SW480 (cell line): ENCODE measurements at regions not wholly inside any gene's neighbourhood (a gene's known extent, or its start where the extent isn't known, plus 50 kb on each side); places are given as distances from the start of the nearest gene placed in this dataset.

Experiments used
- DNase-seq: peaks from one replicate; pipeline ENCODE4 v3.0.0-alpha.2; 2016; ENCODE audit warnings: low spot score

DNA sequence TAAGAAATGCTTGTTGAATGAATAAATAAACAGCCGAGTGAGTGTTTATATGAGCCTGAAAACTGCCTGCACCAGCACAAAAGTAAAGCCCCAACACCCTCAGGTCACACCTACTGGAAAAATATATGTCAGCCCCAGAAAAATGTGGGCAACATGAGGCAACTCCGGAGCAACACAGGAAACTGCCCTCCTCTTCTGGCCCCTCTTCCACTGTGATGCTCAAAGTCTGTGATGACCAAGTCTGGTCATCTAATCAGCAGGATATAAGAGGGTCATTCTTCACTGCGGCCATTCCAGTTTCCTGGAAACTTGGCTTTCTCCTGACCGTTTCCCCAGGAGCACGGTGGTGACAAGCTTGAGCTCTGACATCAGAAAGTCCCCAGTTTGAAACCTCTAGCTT is 159.6 kb upstream of the PZP start:
- no peak for DNase-seq

DNA sequence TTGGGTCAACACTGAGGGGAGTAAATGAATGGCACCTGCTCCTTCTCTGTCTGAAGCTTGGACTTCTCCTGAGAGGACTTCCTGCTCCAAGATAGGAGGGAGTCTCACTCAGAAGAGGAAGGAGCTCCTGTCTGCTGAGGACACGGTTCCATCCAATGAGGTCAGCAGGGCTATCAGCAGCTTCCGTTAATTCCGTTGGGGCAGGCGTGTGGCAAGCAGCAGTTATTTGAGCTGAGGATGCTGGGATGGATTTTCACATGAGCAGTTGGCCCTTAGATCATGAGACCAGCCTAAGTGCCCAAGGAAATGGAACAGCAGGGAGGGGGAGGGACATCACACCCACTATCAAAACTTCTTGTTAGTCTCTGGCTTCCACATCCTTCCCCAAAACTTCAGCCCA is 159.0 kb upstream of the PZP start:
- DNase-seq: no peak

DNA sequence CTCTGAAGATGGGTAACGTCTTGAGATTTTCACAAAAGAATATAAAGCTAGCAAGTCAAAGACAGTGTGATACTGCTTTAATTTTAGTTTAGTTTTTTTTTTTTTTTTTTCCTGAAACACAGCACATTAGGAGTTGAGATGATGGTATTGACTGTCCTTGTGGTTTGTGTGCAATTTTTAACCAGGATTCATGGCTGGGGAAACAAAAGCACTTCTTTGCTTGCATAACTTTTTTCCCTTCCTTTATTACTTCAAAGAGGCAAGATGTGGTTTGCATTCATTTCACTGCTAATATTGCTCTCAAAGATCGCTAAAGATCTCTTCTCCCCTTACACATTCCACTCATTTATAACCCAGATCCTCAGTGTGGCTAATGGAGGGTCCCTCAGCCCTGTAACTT is 157.1 kb upstream of the PZP start:
- peak; percentile 52 for DNase-seq

DNA sequence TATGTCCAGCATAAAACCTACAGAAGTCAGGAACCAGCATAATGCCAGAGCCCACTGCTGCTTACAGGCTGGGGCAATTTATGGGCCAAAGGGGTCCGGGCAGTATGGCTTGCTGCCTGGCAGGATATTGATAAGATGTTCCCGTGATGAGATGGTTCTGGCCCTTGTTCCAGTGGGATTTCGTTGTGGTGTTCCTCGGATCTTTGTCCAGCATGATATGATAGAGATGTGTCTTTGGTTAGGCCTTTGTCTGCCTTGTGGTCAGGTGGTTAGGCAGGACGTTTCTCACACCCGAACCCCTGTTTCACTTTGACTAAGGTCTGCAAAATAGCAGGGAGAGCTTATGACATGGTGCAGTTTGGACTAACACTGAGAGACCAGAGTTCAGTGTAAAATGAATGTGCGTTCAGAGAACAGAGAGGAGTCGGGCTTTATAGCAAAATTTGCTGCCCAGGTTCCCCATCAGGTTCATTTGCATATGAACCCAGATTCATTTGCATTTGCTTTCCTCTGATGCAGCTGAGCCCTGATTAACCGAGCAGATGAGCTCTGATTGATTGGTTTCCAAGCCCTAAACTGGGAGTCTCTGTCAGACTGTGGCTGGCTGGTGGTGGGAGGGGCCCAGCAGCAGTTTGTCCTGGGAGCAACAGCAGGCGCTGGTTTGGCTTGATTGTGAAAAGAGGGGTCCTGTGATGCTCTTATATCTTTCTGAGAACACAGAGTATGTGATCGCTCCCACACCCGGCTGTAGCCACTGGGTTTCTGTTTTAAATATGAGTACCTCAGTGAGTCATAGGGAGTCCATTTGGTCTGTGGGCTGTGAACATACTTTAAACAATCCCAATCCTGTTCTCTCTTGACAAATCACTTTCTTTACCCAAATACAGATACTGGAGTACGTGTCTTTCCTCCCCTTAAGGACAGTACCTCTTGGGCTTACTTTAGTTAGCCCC is 156.3 kb upstream of the PZP start:
- peak; percentile 90 for DNase-seq

DNA sequence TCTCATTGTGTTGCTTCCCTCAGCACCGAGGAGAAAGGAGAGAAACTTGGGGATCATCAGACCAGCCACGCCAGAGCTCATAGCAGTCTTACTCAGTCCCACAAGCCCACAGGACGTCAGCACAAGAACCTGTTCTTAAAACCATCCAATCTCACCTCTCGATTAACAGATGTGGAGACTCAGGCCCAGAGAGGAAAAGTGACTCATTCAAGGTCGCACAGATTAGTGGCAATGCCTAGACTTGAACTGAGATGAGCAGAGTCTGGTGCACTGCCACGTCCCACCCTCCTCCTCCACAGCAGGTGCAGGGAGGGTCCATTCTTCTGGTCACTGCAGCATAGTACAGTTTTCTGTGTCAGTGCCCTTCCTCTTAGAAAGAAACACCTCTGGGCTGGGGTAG is 154.9 kb upstream of the PZP start:
- no peak for DNase-seq

DNA sequence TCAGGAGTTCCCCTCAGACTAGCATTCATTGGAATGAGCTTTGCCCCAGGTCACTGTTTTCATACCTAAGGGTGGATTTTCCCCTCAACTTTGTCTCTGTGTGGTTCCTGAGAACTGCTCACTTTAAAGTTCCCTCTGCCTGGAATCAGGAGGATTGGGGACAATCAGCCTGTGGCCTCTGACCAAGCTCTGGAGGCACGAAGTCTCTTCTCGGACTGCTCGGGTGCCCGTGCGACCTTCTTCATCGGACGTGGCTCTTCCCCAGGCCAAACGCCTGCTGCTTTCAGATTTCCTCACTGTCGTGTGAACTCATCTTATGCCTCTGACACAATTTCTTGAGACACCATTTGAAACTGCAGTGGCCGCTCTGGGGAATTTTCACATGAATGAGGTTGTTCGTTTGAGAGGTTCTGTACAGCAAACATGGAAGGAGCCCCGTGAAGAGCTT is 153.7 kb upstream of the PZP start:
- no peak for DNase-seq

DNA sequence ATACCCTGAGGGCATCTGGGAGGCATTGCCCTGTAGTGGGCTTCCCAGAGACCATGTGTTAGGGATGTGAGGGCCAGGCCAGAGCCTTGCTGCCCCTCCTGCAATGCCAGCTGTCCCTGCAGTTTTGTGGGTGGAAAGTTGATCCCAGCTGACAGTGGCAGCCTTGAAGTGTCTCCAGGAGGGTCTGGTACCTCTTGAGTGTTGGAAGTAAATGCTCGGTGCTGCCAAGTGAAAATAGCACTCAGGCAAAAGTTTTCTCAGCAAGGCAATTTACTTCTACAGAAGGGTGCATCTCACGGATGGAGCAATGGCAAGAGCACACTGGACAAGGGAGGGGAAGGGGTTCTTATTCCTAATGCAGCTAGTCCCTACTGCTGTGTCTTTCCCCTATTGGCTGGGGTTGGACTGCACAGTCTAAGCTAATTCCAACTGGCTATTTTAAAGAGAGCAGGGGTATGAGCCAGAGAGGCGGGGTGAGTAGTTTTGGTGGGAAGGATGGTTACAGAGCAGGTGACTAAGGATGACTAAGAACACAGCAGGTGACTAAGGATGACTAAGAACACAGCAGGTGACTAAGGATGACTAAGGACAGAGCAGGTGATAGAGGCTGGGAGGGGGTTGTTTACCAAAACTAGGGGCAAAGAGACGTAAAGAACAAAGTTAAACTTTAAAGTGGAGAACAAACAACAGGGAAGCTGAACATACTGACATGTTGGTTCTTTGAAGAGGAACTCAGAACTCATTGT is 146.0 kb upstream of the PZP start:
- peak; percentile 63 for DNase-seq

DNA sequence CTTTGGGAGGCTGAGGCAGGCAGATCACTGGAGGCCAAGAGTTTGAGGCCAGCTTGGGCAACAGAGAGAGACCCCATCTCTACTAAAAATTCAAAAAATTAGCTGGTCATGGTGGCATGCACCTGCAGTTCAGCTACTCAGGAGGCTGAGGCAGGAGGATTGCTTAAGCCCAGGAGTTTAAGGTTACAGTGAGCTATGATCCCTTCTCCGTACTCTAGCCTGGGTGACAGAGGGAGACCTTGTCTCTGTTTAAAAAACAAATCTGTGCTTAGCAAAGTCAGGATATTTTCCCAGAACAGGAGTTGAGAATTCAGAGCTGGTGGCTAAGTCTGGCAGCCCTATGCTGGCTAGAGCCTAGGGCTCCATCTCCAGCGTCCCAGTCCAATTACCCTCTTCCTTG is 142.9 kb upstream of the PZP start:
- no peak for DNase-seq

DNA sequence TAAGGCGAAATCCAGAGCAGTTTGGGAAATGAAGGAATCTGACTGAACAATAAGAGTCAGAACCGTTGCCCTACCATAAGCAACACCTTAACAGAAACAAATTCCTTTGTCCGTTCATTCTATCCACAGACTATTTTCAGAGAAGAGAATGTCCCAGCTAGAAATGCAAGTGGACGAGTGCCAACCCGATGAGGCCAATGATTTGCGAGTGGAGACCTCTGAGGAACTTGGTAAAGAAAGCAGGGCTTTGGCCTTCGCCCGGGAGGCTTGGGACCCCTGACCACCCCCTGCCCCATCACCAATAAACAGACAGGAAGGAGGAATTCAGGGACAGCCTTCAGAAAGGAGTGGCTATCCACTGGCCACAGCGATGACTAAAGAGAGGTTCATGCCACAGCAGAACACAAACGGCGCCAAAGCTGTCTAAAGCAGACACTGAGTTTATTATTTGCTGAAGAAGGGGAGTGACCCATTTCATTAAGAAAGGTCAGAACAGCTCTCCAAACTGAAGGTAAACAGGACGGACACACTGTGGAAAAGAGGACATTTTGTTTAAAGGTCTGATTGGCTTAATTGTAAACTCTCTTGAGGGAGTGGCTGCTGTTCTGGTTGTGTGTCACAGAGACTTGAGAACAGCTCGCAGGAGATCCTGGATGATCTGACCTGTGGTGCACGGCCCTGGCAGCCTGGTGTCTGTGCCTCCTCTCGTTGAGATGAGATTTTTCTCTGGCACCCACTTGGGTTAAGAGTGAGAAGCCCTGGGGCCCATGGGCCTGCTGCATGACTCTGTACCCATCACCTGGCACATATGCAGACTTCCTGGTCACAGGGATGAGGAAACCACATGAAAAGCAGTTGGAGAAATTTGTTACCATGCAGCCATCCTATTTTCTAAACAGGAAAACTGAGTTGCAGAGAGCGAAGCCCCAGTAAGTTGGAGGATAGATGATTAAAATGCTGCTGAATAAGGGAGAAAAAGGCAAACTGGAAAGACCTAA is 142.0 kb upstream of the PZP start:
- peak; percentile 72 for DNase-seq

DNA sequence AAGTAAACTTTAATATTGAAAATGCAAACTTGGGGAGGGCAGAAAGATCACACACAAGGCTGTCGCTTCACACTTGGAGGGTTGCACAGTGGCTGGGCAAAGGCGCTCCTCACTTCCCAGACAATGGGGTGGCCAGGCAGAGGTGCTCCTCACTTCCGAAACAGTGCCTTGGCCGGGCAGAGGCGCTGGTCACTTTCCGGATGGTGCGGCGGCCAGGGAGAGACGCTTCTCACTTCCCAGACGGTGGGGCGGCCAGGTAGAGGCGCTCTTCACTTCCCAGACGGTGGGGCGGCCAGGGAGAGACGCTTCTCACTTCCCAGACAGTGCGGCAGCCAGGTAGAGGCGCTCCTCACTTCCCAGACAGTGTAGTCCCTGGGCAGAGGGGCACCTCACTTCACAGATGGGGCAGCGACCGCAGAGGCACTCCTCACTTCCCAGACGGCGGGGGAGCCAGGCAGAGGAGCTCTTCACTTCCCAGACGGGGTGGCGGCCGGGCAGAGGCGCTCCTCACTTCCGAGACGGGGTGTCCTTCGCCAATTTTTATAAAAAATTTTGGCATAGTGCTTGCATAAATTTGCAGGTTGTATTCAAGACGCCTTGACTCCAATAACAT is 140.8 kb upstream of the PZP start:
- no peak for DNase-seq

DNA sequence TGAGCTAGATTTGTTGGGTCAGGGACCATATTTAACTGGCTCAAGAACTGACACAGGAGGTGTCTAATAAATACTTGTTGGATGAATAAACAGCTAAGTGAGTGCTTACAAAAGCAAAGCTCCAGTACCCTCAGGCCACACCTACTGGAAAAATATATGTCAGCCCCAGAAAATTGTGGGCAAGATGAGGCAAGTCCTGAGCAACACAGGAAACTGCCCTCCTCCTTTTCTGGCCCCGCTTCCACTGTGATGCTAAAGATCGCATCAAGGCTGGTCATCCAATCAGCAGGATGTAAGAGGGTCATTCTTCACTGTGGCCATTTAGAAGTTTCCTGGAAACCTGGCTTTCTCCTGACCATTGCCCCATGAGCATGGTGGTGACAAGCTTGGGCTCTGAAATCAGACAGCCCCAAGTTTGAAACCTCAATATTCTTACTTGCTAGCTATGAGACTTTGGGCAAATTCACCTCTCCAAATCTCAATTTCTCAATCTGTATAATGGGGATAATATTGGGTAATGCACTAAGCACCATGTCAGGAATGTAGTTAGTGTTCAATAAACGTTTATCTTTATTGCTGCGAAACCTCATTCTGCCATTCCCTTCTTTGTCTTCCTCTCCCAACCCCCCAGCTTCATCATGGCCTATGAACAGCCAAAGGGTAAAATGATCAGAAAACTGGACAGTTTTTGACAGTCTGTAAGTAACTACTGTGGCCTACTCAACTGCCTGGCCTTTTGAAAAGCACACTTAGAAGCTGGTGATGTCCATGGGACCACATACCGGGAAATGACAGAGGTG is 139.3 kb upstream of the PZP start:
- DNase-seq: peak; percentile 62

DNA sequence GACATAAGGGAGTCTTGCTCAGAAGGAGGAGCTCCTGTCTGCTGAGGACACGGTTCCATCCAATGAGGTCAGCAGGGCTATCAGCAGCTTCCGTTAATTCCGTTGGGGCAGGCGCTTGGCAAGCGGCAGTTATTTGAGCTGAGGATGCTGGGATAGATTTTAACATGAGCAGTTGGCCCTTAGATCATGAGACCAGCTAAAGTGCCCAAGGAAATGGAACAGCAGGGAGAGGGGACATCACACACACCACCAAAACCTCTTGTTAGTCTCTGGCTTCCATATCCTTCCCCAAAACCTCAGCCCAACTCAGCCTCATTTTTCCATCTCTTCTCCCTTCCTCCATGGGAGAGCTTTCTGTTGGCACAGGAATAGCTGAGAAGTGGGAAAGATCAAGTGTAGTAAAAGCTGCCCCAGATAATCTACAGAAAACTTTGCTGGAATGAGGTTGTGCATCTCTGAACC is 138.7 kb upstream of the PZP start:
- no peak for DNase-seq

DNA sequence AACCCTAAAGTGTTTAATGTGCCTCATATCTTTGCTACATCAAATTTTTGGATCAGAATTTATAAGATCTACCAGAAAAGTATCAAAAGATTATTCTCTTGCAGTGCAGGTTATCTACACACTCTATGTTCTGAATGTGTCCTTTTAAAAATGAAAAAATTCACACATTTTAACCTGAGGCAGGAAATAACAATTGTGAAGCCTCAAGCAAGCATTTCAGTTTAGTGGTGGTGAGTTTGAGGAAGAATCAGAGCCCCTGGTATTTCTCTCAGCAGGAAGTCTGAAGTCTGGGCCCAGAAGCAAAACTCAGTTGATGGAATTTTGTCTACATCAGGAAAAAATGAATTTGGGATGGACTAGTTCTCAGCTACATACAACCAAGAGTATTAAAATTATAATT is 137.0 kb upstream of the PZP start:
- DNase-seq: no peak

DNA sequence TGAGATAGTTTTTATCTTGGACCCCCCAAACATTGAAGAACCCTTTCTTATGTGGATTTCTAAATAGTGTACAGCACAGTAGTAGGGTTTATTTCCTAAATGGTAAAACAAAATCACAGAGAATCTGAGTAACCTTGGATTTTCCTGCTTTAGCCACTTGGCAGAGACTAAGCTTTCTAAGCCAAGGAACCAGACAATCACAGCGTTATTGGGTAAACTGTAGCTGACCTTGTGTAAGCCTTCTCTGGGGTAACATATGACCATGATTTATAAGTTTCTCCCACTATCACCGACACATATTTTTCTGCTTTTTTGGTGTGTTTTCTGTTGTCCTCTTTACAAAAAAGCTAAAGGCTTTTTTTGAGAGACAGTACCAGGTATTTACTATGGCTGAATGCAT is 136.3 kb upstream of the PZP start:
- no peak for DNase-seq

DNA sequence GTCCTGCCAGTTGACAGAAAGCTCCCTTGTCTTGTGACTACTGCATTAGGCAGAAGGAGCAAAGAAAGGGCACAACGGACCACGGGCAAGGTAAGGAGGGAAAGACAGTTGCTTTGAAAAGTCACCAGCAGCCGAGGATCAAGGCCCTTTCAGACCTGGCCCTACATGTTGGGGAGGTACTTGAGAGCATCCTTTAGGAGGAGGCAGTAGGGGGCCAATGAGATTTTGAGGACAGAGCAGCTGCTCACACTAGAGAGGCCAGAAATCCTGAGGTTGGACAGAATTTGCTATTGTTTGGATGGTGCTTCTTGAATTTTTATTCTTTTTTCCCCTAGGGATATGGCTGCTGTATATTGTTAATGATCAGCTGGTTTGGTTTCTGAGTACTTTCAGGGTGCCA is 135.5 kb upstream of the PZP start:
- DNase-seq: no peak

DNA sequence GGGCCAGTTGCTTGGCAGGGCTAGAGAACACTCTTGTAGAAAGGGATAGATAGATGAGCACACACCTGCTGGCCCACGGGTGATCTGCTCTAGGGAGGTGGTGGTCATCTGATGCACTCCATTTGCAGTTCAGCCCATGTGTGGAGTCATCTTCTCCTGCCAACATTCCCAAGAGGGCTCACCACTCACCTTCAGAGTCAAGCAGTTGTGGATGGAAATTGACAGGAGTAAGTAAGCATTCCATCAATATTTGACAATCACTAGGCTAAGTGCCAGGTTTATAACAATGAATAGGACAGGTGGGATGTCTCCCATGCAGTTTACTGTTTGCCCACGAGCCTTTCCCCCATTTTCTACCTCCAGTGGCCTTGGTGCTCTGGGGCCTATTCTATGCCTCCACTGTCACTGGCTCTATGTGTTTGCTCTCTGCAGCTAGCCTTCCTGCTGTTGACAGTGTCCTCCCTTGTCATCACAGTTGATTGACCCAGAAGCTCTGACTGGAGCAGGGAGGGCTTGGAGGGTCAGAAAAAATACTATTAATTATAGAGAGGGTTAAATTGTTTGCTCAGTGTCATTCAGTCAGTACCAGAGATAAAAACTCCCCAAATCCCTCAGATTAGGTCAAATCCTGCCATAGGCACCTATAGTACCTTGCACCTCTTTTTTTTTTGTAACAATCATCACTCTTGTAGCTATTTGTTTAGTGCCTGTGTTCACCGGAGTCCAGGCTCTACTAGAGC is 134.6 kb upstream of the PZP start:
- DNase-seq: no peak

DNA sequence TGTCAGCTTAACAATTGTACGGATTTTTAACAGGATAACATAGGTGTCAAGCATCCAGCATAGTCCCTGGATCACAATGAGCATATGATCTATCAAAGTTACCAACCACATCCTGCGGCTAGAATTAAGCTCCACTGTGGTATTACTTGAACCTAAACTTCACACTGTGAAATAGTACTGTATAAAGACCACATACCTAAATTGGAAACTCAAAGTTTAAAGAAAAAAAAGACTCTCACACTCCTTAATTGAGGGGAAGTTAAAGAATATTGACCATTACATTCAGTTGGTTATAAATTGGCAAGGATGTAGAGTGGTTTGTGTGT is 133.0 kb upstream of the PZP start:
- DNase-seq: no peak

DNA sequence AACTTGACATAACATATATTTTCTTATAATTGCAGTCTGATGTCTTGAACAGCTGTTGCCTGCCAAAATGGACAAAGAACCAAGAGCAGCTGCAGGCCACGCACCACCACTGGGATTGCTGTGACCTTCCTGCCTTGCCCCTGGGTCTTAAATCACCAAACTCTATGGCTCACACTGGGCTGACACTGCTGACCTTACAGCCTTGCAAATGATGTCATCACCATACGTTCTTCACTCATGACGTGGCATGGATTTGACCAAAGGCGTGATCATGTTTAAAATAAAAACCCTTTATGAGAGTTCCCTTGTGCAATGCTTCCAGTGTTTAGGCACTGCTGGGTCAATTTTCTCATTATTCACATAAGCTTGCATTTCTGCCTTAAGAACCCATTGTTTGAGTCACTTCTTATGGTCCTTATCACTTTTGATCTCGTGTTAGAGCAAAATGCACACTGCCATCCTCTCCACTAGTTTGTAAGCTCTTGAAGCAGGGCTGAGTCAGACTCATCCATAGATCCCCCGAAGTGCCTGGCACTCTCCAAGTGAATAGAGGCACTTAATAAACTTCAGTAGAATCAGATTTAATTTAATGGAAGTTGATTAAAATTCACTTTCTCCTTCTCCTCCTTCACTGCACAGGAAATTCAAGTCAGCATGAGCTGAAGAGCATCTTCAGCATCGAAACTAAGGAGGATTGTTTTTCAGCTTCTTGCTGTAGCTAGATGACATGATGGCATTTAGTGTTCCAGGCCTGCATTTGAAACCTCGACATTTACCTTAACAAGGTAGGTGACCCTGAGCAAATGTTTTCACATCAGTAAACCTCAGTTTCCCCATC is 132.4 kb upstream of the PZP start:
- DNase-seq: peak; percentile 36

DNA sequence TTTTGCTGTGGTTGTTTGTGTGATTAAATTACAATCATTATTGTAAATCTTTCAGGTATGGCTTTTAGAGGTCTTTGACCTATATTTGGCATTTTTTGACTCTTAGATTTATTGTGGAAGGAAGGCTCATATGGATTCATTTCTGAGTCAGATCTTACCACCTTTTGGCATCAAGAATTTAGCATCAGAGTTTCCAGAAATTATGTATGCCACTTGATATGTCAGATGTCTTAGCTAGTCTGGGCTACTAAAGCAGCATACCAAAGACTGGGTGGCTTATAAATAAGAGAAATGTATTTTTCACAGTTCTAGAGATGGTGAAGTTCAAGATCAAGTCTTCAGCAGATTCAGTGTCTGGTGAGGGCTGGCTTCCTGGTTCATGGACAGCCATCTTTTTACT is 129.5 kb upstream of the PZP start:
- no peak for DNase-seq
